D341Med (cell line): ENCODE measurements at regions not wholly inside any gene's neighbourhood (a gene's known extent, or its start where the extent isn't known, plus 50 kb on each side); places are given as distances from the start of the nearest gene placed in this dataset.
"Not testable (repeated sequence)": the region's sequence is repeated elsewhere in the genome, so short reads cannot be mapped to it uniquely, and the experiment has no call there.

Experiments
- DNase-seq: peaks from one replicate; pipeline ENCODE4 v3.0.0; 2012; ENCODE audit warnings: low spot score

GRCh38 chr4:177242651-177243286 lies 66.9 kb upstream of the NEIL3 start:
- DNase-seq, result no peak

GRCh38 chr4:177246641-177247584 lies 62.8 kb upstream of the NEIL3 start:
- no peak for DNase-seq

GRCh38 chr4:177250056-177250696 lies 59.5 kb upstream of the NEIL3 start:
- DNase-seq, result peak; percentile 84

GRCh38 chr4:177251237-177251636 lies 58.4 kb upstream of the NEIL3 start:
- no peak for DNase-seq

DNA sequence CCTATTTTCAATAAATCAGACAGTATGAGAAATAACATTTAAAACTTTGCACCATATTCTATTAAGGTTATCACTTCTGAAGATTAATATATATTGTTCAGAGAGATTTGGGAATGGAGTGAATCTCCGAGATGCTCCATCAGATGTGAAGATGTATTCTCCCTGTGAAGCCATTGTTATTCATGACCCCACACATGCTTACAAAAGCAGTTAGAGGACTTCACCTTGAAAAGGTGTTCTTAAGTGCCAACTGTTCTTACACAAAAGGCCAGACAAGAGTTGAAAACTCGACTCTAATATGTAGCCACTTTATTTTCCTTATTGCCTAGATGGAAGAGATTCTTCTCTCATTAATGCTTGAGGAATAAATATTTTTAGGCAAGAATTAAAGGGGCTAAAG lies 54.3 kb upstream of the NEIL3 start:
- no peak for DNase-seq

DNA sequence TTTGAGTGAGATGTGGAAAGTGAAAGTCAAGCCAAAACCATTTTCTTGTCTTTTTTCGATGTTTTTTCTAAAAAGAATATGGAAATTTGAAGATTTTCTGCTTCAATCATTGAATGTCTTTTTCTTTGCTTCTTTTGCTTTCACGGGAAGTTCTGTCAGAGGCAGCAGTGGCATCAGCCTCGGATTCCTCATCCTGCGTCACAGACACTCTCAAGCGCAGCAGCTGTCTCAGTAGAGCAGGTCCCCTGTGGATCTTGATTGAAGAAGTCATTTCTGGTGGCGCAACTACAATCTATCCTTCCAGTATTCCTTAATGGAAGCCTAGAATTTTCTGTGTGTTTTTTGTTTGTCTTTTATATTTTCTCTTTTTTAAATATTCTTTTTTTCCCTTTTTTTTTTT lies 52.7 kb upstream of the NEIL3 start:
- DNase-seq, result no peak

- DNase-seq, result not testable (repeated sequence)
Measured at GRCh38 chr4:177259466-177259865, 50.2 kb upstream of the NEIL3 start.
